Type B pancreatic cell (in vitro differentiated cells): ENCODE measurements at regions not wholly inside any gene's neighbourhood (a gene's known extent, or its start where the extent isn't known, plus 50 kb on each side); places are given as distances from the start of the nearest gene placed in this dataset.

Experiments used
- DNase-seq: peaks from one replicate; pipeline ENCODE4 v3.0.0; 2021; ENCODE audit warnings: mixed read lengths; ENCODE audit not compliant: unreplicated experiment; ENCODE audit errors: extremely low spot score
- H3K27ac Mint-ChIP-seq: 2 replicates; pipeline ENCODE4 v1.8.0; 2021; ENCODE audit warnings: mild to moderate bottlenecking, mixed read lengths
- H3K27me3 Mint-ChIP-seq: 2 replicates; pipeline ENCODE4 v1.8.0; 2021; ENCODE audit warnings: mixed read lengths
- H3K36me3 Mint-ChIP-seq: 2 replicates; pipeline ENCODE4 v1.8.0; 2021; ENCODE audit warnings: mixed read lengths
- H3K4me1 Mint-ChIP-seq: one replicate; pipeline ENCODE4 v1.8.0; 2021; ENCODE audit warnings: mixed read lengths; ENCODE audit not compliant: unreplicated experiment
- H3K4me3 Mint-ChIP-seq: 2 replicates; pipeline ENCODE4 v1.8.0; 2021; ENCODE audit warnings: mild to moderate bottlenecking, mixed read lengths
- H3K9me3 Mint-ChIP-seq: 2 replicates; pipeline ENCODE4 v1.8.0; 2021; ENCODE audit warnings: mixed read lengths
- CTCF ChIP-seq: fragments of 200-600 bp; sonication (generic); conservative IDR thresholded peaks from 2 replicates; pipeline ENCODE4 v1.5.0; 2021; ENCODE audit warnings: antibody characterized with exemption, mild to moderate bottlenecking

GRCh38 chr9:6703898-6704639 lies 53.7 kb upstream of the KDM4C start:
- no peak for TF ChIP-seq CTCF
- Mint-ChIP-seq H3K27ac (peak overlapping the region; percentile 91), H3K4me3 (peak overlapping the region; percentile 96), H3K36me3 (no peaks in the 10 kb centered on the region), H3K9me3 (no peaks in the 10 kb centered on the region), H3K27me3 (peaks cover 6% of the 10 kb centered on the region), H3K4me1 (no peaks in the 10 kb centered on the region)
- DNase-seq = peak; percentile 75

- Mint-ChIP-seq H3K27ac (no peak overlapping the region), H3K4me3 (peak overlapping the region; percentile 96), H3K36me3 (no peaks in the 10 kb centered on the region), H3K9me3 (no peaks in the 10 kb centered on the region), H3K27me3 (peaks cover 6% of the 10 kb centered on the region), H3K4me1 (no peaks in the 10 kb centered on the region)
- no peak for TF ChIP-seq CTCF
- DNase-seq = no peak
Measured at GRCh38 chr9:6702707-6703106, 55.1 kb upstream of the KDM4C start.

GRCh38 chr9:6696178-6696577 lies 50.6 kb upstream of the GLDC start:
- Mint-ChIP-seq H3K36me3 (no peaks in the 10 kb centered on the region), H3K9me3 (no peaks in the 10 kb centered on the region), H3K27me3 (peaks cover 2% of the 10 kb centered on the region), H3K4me3 (no peak overlapping the region), H3K27ac (no peak overlapping the region), H3K4me1 (no peaks in the 10 kb centered on the region)
- TF ChIP-seq CTCF = no peak
- DNase-seq = no peak

GRCh38 chr9:6695121-6695814 lies 49.7 kb upstream of the GLDC start:
- H3K27me3 Mint-ChIP-seq = peaks cover 2% of the 10 kb centered on the region
- no peaks in the 10 kb centered on the region for H3K9me3 Mint-ChIP-seq
- no peaks in the 10 kb centered on the region for H3K4me1 Mint-ChIP-seq
- DNase-seq = no peak
- no peak for TF ChIP-seq CTCF
- no peak overlapping the region for H3K27ac Mint-ChIP-seq
- H3K4me3 Mint-ChIP-seq = no peak overlapping the region
- H3K36me3 Mint-ChIP-seq = no peaks in the 10 kb centered on the region
